H1 (cell line): ENCODE measurements at regions not wholly inside any gene's neighbourhood (a gene's known extent, or its start where the extent isn't known, plus 50 kb on each side); places are given as distances from the start of the nearest gene placed in this dataset.

Experiments
- CTCF ChIA-PET: fragments of 300-600 bp; sonication (Branson Sonifier 250); formaldehyde crosslinking; loops from one replicate; lab custom pipeline; 2021; ENCODE audit not compliant: partially characterized antibody; lab: Charles Lee
- POLR2A ChIA-PET: fragments of 300-600 bp; sonication (Branson Sonifier 250); formaldehyde crosslinking; loops from one replicate; lab custom pipeline; 2021; ENCODE audit warnings: inconsistent platforms; ENCODE audit not compliant: partially characterized antibody; lab: Charles Lee
- DNase-seq, 2 experiments: peaks; one replicate each; pipeline versions ENCODE4 v3.0.0 to v3.0.0-alpha.2; 2010 to 2022; ENCODE audit warnings: low spot score in 2 of 2, low read depth in 1 of 2, mixed read lengths in 1 of 2
- FAIRE-seq: peaks from 2 replicates; lab custom pipeline; 2011; peaks lifted over from hg19 to GRCh38; lab: Jason Lieb, UNC
- H2AFZ ChIP-seq: 2 replicates; pipeline ENCODE4 v1.8.1; 2012; ENCODE audit warnings: low read length, inconsistent platforms
- H2AK5ac ChIP-seq: 2 replicates; pipeline ENCODE4 v1.6.1; 2013; ENCODE audit warnings: low read depth, low read length
- H2BK120ac ChIP-seq: replicated peaks from 2 replicates; pipeline ENCODE3; 2013; ENCODE audit warnings: low read depth, low read length, inconsistent platforms
- H2BK12ac ChIP-seq: 2 replicates; pipeline ENCODE4 v1.6.1; 2013; ENCODE audit warnings: low read depth, low read length
- H2BK15ac ChIP-seq: 2 replicates; pipeline ENCODE4 v1.6.1; 2013; ENCODE audit warnings: low read length
- H2BK20ac ChIP-seq: 2 replicates; pipeline ENCODE4 v1.6.1; 2013; ENCODE audit warnings: low read length
- H2BK5ac ChIP-seq: 2 replicates; pipeline ENCODE4 v1.6.1; 2013; ENCODE audit warnings: low read depth, low read length
- H3K14ac ChIP-seq: 2 replicates; pipeline ENCODE4 v1.6.1; 2013; ENCODE audit warnings: inconsistent platforms; ENCODE audit not compliant: insufficient read length
- H3K18ac ChIP-seq: 2 replicates; pipeline ENCODE4 v1.6.1; 2013; ENCODE audit warnings: low read length; ENCODE audit errors: extremely low read depth
- H3K23ac ChIP-seq: 2 replicates; pipeline ENCODE4 v1.6.1; 2013; ENCODE audit warnings: inconsistent platforms; ENCODE audit not compliant: insufficient read length
- H3K23me2 ChIP-seq: 2 replicates; pipeline ENCODE4 v1.6.1; 2013; ENCODE audit warnings: low read depth, low read length
- H3K27ac ChIP-seq: 2 replicates; pipeline ENCODE4 v1.6.1; 2011; ENCODE audit warnings: low read depth, low read length, inconsistent platforms
- H3K27me3 ChIP-seq, 4 experiments: replicated peaks in 1 of 4; 1 replicate in 1 of 4; 2 replicates in 3 of 4; pipeline versions ENCODE4 v1.6.1 to v1.8.1; 2011 to 2013; ENCODE audit warnings: low read length in 3 of 4, mild to moderate bottlenecking in 3 of 4, inconsistent platforms in 2 of 4, mixed read lengths in 2 of 4, moderate library complexity in 1 of 4; ENCODE audit not compliant: control insufficient read depth in 3 of 4, insufficient read depth in 3 of 4; ENCODE audit errors: extremely low read depth in 1 of 4
- H3K36me3 ChIP-seq, 4 experiments: 2 replicates each; pipeline versions ENCODE4 v1.6.1 to v1.8.1; 2011 to 2013; ENCODE audit warnings: mild to moderate bottlenecking in 4 of 4, low read length in 3 of 4, moderate library complexity in 2 of 4, control low read depth in 1 of 4, inconsistent platforms in 1 of 4; ENCODE audit not compliant: insufficient read depth in 4 of 4, control insufficient read depth in 2 of 4
- H3K4ac ChIP-seq: replicated peaks from 2 replicates; pipeline ENCODE3; 2013; ENCODE audit warnings: low read length, low read depth, mixed read lengths, inconsistent platforms; ENCODE audit not compliant: insufficient read length
- H3K4me1 ChIP-seq, 4 experiments: replicated peaks in 1 of 4; 1 replicate in 1 of 4; 2 replicates in 3 of 4; pipeline versions ENCODE4 v1.6.1 to v1.8.1; 2011 to 2013; ENCODE audit warnings: low read length in 3 of 4, inconsistent platforms in 2 of 4, mixed read lengths in 1 of 4; ENCODE audit not compliant: insufficient read depth in 4 of 4, control insufficient read depth in 3 of 4
- H3K4me2 ChIP-seq, 2 experiments: 2 replicates each; pipeline versions ENCODE4 v1.6.1 to v1.8.1; 2011 to 2013; ENCODE audit warnings: low read depth in 2 of 2, low read length in 2 of 2, control low read depth in 1 of 2, inconsistent platforms in 1 of 2, mild to moderate bottlenecking in 1 of 2; ENCODE audit not compliant: insufficient read depth in 1 of 2
- H3K4me3 ChIP-seq, 4 experiments: fragments of 200-600, 300-600 bp in 1 of 4; sonication (generic), shearing (Covaris generic), sonication (Bioruptor Twin) in 1 of 4; 2 replicates each; pipeline versions ENCODE4 v1.5.1 to v1.8.1; 2011 to 2016; ENCODE audit warnings: low read length in 4 of 4, low read depth in 3 of 4, control low read depth in 2 of 4, inconsistent platforms in 2 of 4, mild to moderate bottlenecking in 2 of 4, mixed read lengths in 1 of 4, moderate library complexity in 1 of 4; ENCODE audit not compliant: insufficient read depth in 2 of 4; ENCODE audit errors: extremely low read depth in 1 of 4
- H3K56ac ChIP-seq: replicated peaks from 2 replicates; pipeline ENCODE3; 2013; ENCODE audit warnings: low read depth, mild to moderate bottlenecking, mixed read lengths, low read length, inconsistent platforms; ENCODE audit not compliant: insufficient read length
- H3K79me1 ChIP-seq: 2 replicates; pipeline ENCODE4 v1.6.1; 2013; ENCODE audit warnings: low read depth, low read length, control low read depth
- H3K79me2 ChIP-seq, 2 experiments: 2 replicates each; pipeline versions ENCODE4 v1.6.1 to v1.8.1; 2012 to 2013; ENCODE audit warnings: low read length in 2 of 2, mild to moderate bottlenecking in 2 of 2, inconsistent platforms in 1 of 2; ENCODE audit not compliant: insufficient read depth in 2 of 2, control insufficient read depth in 1 of 2
- H3K9ac ChIP-seq, 4 experiments: replicated peaks in 1 of 4; 1 replicate in 1 of 4; 2 replicates in 3 of 4; pipeline versions ENCODE4 v1.6.1 to v1.8.1; 2011 to 2013; ENCODE audit warnings: low read depth in 3 of 4, low read length in 3 of 4, control low read depth in 2 of 4, mild to moderate bottlenecking in 2 of 4, moderate library complexity in 2 of 4, inconsistent platforms in 1 of 4; ENCODE audit errors: extremely low read depth in 1 of 4
- H3K9me3 ChIP-seq, 2 experiments: 2 replicates each; pipeline versions ENCODE4 v1.6.1 to v1.8.1; 2012 to 2013; ENCODE audit warnings: mild to moderate bottlenecking in 2 of 2, moderate library complexity in 2 of 2, control low read depth in 1 of 2, inconsistent platforms in 1 of 2, low read depth in 1 of 2, low read length in 1 of 2, mixed read lengths in 1 of 2; ENCODE audit not compliant: insufficient read depth in 2 of 2
- H4K20me1 ChIP-seq, 2 experiments: replicated peaks in 1 of 2; 2 replicates each; pipeline versions ENCODE3 to v1.8.1; 2011 to 2013; ENCODE audit warnings: inconsistent platforms in 2 of 2, low read length in 2 of 2, mild to moderate bottlenecking in 1 of 2; ENCODE audit not compliant: insufficient read depth in 2 of 2, control insufficient read depth in 1 of 2
- H4K5ac ChIP-seq: 2 replicates; pipeline ENCODE4 v1.6.1; 2013; ENCODE audit warnings: low read length, low read depth, mixed read lengths, inconsistent platforms; ENCODE audit not compliant: insufficient read length
- H4K8ac ChIP-seq: 2 replicates; pipeline ENCODE4 v1.8.0; 2013; ENCODE audit warnings: mild to moderate bottlenecking, moderate library complexity, low read length, inconsistent platforms; ENCODE audit not compliant: insufficient read depth; ENCODE audit errors: extremely low read depth
- H4K91ac ChIP-seq: replicated peaks from 2 replicates; pipeline ENCODE3; 2013; ENCODE audit warnings: low read length, mixed read lengths, inconsistent platforms; ENCODE audit not compliant: insufficient read length
- ATF3 ChIP-seq: IDR thresholded peaks from 2 replicates; pipeline ENCODE4 v1.6.1; 2011; ENCODE audit warnings: low read depth, mild to moderate bottlenecking, low read length; ENCODE audit not compliant: insufficient read depth
- EZH2 ChIP-seq: fragments of 200-600 bp; sonication (generic); IDR thresholded peaks from 2 replicates; pipeline ENCODE4 v1.7.1; 2012; ENCODE audit warnings: low read depth, mild to moderate bottlenecking, moderate library complexity, low read length, inconsistent platforms; ENCODE audit not compliant: severe bottlenecking
- GTF2F1 ChIP-seq: IDR thresholded peaks from 2 replicates; pipeline ENCODE4 v1.6.1; 2012; ENCODE audit warnings: low read depth, low read length, improper control_type of control experiment, borderline replicate concordance
- JUN ChIP-seq: IDR thresholded peaks from 2 replicates; pipeline ENCODE4 v1.6.1; 2011; ENCODE audit warnings: low read depth, mild to moderate bottlenecking, improper control_type of control experiment, low read length
- KDM5A ChIP-seq: fragments of 200-600 bp; IDR thresholded peaks from 2 replicates; pipeline ENCODE4 v1.7.1; 2012; ENCODE audit warnings: mild to moderate bottlenecking, low read length, inconsistent platforms, mixed read lengths
- MAX ChIP-seq: IDR thresholded peaks from 2 replicates; pipeline ENCODE4 v1.6.1; 2012; ENCODE audit warnings: inconsistent platforms
- NANOG ChIP-seq: IDR thresholded peaks from 2 replicates; pipeline ENCODE4 v1.6.1; 2011; ENCODE audit warnings: low read length, low read depth, mild to moderate bottlenecking, inconsistent platforms; ENCODE audit not compliant: insufficient read depth, poor library complexity, severe bottlenecking
- RFX5 ChIP-seq: IDR thresholded peaks from 2 replicates; pipeline ENCODE4 v1.6.1; 2011; ENCODE audit warnings: low read depth, low read length, improper control_type of control experiment, borderline replicate concordance
- SIRT6 ChIP-seq: IDR thresholded peaks from one replicate; pipeline ENCODE4 v1.7.1; 2012; ENCODE audit warnings: low read length, inconsistent platforms
- USF2 ChIP-seq: IDR thresholded peaks from 2 replicates; pipeline ENCODE4 v1.6.1; 2011; ENCODE audit warnings: low read length, improper control_type of control experiment
- YY1 ChIP-seq: IDR thresholded peaks from 2 replicates; pipeline ENCODE4 v1.6.1; 2011; ENCODE audit warnings: low read depth, mild to moderate bottlenecking, low read length
- WGBS, 2 experiments: shearing (Covaris generic) in 1 of 2; methylation state at CpG; one replicate each; pipeline versions ENCODE4 v1.1.6 to v1.1.7; 2013 to 2015; ENCODE audit warnings: low lambda C conversion rate in 2 of 2, mixed read lengths in 2 of 2, inconsistent platforms in 1 of 2, low coverage in 1 of 2, missing lambda C conversion rate in 1 of 2; ENCODE audit not compliant: insufficient replicate concordance in 2 of 2, insufficient coverage in 1 of 2, insufficient read length in 1 of 2; ENCODE audit errors: extremely low coverage in 1 of 2, missing lambda C conversion rate in 1 of 2; 5-methylcytosine and 5-hydroxymethylcytosine counted together

GRCh38 chr5:135273212-135273611 is 125.8 kb downstream of the MACROH2A1 start:
- H3K4me3 ChIP-seq, result no peak overlapping the region
- no peak overlapping the region for H2BK5ac ChIP-seq
- H2BK12ac ChIP-seq, result no peak overlapping the region
- no peak overlapping the region for H2BK15ac ChIP-seq
- H3K14ac ChIP-seq, result no peak overlapping the region
- H4K20me1 ChIP-seq, result no peaks in the 10 kb centered on the region
- POLR2A ChIA-PET, result no interaction called here
- no peak overlapping the region for H3K27ac ChIP-seq
- H3K9me3 ChIP-seq, result no peaks in the 10 kb centered on the region
- H3K18ac ChIP-seq, result no peak overlapping the region
- H3K4me2 ChIP-seq, result no peak overlapping the region
- H3K23ac ChIP-seq, result no peak overlapping the region
- H4K8ac ChIP-seq, result no peak overlapping the region
- H3K79me1 ChIP-seq, result no peaks in the 10 kb centered on the region
- no peaks in the 10 kb centered on the region for H3K23me2 ChIP-seq
- WGBS, 2 experiments, result 87% methylated on average over 2 of the region's 2 CpGs; no CpG with 5 or more reads in 1 of the 2 experiments
- no peaks in the 10 kb centered on the region for H3K36me3 ChIP-seq
- no peak overlapping the region for H4K91ac ChIP-seq
- DNase-seq (no peak), FAIRE-seq (no peak)
- no peak overlapping the region for H2AFZ ChIP-seq
- no peak overlapping the region for H2AK5ac ChIP-seq
- H3K79me2 ChIP-seq, result no peaks in the 10 kb centered on the region
- H3K56ac ChIP-seq, result no peak overlapping the region
- no peak overlapping the region for H2BK120ac ChIP-seq
- no peak overlapping the region for H3K9ac ChIP-seq
- H3K4ac ChIP-seq, result no peak overlapping the region
- no peaks in the 10 kb centered on the region for H3K27me3 ChIP-seq
- H2BK20ac ChIP-seq, result no peak overlapping the region
- 0 out of 7 replicates have a peak, but pooled peaks cover 0 to 2% (median 0%) of the 10 kb centered on the region in 4 experiments for H3K4me1 ChIP-seq
- H4K5ac ChIP-seq, result no peak overlapping the region
- no peak for TF ChIP-seq YY1
- TF ChIP-seq MAX, result no peak
- TF ChIP-seq RFX5, result no peak
- TF ChIP-seq JUN, result no peak
- TF ChIP-seq NANOG, result no peak
- TF ChIP-seq GTF2F1, result no peak
- TF ChIP-seq KDM5A, result no peak
- no peak for TF ChIP-seq ATF3
- TF ChIP-seq USF2, result no peak
- no peak for TF ChIP-seq EZH2
- TF ChIP-seq SIRT6, result no peak
- CTCF ChIA-PET, result interaction anchor here (0.7 to 1.8 kb wide), 5 partner anchors 8 to 170 kb away, joined by 3 to 4 read pairs (median 3); no protein-coding TSS in a partner anchor
